ENCODE measurements at regions not wholly inside any gene's neighbourhood (a gene's known extent, or its start where the extent isn't known, plus 50 kb on each side); places are given as distances from the start of the nearest gene placed in this dataset.

DNA sequence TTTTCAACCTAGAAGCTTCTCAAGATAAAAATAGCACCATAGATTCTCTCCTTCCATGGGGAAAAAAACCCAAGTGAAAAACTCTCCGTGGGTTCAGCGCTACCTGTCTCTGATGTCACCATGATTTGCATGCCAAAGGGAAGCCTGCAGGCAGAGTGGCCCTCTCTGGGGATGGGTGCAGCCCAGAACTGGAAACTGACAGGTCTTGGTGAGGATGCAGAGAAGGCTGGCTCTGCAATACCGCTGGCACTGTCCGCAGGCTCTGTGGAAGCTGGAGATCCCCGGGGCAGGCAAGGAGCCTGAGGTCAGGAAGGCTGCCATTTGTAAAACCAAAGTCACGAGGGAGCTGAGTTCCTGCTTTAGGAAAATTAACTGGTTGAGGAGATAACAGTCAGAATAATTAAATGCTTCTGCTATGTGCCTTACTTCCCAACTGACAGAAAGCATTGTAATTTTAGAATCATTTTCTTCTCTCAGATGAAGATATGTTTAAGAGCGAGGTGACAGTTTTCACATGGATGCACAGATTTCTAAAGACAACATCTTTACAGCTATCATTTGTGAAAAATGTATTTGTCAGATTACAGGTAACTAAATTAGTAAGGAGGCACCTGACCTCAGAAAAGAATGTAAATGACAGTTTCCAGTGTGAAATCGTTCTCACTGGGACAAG lies 731.5 kb upstream of the FZD8 start:
- DNase-seq (ENCODE audit: low spot score) = no peak

- no peak for DNase-seq (ENCODE audit: low spot score)
These were observed 725.3 kb upstream of the FZD8 start for GRCh38 chr10:36367362-36367761.

- no peak for DNase-seq (ENCODE audit: low spot score)
These were observed 724.7 kb upstream of the FZD8 start for GRCh38 chr10:36366843-36367242.

DNA sequence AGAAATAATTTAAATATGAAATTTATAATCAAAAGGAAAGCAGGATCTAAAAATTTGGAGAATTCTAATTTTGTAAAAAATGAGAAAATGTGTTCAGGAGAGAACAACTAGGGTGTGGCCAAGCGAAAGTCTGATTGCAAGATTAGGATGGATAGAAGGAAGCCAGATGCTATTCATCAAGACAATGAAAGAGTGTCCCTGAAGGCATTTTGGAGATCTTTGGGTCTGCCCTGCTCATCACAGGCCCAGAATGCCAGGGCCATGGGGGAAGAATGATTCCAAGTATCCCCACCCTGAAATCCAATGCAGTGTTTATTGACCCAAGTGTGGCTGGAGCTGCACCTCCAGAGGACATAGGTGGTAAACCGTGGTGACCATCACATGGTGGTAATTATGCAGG lies 724.0 kb upstream of the FZD8 start:
- DNase-seq (ENCODE audit: low spot score) = no peak

DNA sequence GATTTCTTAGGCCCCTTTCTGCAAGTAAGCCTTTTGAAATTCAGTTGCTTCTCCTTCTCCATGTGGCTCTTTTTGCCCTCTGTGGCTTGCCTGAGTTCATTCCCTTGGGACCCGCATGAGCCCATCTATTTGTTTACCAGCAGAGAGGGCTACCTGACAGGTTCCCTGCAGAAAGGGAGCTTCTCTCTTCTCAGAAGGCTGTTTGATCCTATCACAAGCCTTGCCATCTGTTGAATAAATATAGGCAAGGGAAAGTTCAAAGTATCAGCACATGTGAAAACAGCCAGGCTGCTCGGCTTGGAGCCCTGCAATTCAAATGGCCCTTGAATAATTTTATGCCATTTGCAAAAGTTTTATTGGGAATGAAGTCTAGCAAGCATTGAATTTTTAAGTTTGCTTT lies 720.2 kb upstream of the FZD8 start:
- DNase-seq (ENCODE audit: low spot score) = no peak

GRCh38 chr10:36358736-36359135 lies 716.6 kb upstream of the FZD8 start:
- no peak for DNase-seq (ENCODE audit: low spot score)

DNA sequence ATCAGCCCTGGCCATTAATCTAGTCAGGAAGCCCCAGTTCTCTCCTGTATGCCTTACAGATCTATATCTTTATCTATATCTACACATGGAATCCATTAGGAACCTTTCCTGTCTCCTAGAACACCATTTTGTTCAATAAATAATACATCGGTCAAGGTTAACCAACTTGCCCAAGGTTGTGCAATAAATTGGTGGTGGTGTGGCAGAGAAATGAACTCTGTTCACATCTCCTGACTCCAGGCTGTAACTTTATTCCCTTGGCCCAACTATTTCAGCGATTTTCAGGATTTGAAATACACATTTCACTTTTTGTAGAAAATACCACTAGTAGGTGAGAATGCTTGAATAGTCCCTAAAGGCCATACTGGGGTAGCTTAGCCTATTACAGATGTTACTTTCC lies 712.5 kb upstream of the FZD8 start:
- no peak for DNase-seq (ENCODE audit: low spot score)

DNA sequence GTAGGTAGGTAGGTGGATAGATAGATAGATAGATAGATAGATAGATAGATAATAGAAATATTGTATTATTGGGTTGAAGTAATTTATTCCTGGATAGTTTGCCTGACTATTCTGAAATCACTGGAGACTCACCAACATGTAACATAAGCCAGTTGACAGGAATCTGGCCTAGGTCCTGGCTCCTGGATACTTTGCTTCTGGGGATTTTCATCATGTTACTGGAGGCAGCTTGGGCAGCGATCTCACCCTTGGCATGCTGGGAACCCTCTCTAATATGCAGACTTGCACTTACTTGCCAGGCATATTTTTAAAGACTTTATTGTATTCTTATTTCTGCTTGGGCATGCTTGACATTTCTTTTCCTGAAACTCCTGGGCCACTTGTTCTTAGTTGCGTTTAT lies 709.1 kb upstream of the FZD8 start:
- no peak for DNase-seq (ENCODE audit: low spot score)

DNA sequence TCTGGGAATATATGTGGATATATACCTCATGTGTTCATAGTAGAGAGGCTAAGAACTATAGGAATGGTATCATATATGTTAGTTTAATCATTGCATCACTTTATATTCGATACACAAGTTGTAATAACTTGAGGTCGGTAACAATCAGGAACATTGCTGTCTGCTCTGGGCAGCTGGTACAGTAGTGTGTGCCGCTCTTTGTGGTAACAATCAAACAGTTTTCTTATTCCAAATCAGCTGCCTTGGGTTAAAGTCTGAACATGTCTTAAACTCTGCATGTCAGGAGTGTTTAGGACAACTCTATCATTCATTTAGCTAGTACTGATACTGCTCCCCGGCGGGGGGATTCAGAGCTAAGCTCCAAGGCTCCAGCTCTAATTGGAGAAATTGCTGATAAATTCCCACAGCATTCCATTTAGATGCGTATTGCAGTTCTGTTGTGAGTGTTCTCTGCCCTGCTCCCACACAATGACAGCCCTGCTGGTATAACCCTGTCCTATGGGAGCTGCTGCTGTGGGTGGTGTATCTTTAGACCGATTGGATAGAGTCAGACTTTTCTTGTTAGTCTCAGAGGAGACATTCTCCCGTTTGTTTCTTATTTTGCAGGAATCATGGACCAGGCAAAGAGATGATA lies 707.5 kb upstream of the FZD8 start:
- no peak for DNase-seq (ENCODE audit: low spot score)

GRCh38 chr10:36345807-36346206 lies 703.7 kb upstream of the FZD8 start:
- DNase-seq (ENCODE audit: low spot score) = no peak

DNA sequence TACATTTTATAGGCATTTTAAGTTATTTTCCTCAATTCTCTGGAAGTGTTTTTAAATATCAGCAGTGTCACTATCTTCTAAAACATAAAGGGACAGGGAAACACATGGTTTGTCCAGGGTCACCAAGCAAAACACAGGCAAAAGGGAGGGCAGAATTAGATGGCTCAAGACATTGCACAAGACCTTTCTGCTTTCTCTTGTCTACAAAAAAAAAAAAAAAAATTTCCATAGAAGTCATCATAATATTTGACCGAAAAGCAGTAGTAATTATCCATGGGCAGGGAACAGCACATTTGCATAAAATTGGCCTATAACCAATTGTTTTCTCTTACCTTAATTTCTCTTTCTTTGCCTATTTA lies 703.1 kb upstream of the FZD8 start:
- no peak for DNase-seq (ENCODE audit: low spot score)

GRCh38 chr10:36344240-36345174 lies 702.4 kb upstream of the FZD8 start:
- DNase-seq (ENCODE audit: low spot score) = no peak

DNA sequence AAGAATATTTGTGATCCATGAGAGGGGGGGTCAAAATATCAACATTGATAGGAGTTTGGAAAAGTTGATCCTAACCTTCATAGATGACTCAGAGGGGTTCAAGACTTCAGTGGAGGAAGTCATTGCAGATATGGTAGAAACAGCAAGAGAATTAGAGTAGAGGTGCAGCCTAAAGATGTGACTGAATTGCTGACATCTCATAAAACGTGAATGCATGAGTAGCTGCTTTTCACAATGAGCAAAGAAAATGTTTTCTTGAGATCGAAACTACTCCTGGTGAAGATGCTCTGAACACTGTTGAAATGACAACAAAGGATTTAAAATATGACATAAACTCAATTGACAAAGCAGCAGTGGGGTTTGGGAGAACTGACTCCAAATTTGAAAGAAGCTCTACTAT lies 700.7 kb upstream of the FZD8 start:
- DNase-seq (ENCODE audit: low spot score) = no peak

- DNase-seq (ENCODE audit: low spot score) = no peak
These were observed 699.4 kb upstream of the FZD8 start for GRCh38 chr10:36341471-36341870.

- DNase-seq (ENCODE audit: low spot score) = no peak
These were observed 694.2 kb upstream of the FZD8 start for GRCh38 chr10:36336315-36336714.

- DNase-seq (ENCODE audit: low spot score) = no peak
These were observed 691.4 kb upstream of the FZD8 start for GRCh38 chr10:36333446-36333845.

GRCh38 chr10:36332926-36333325 lies 690.8 kb upstream of the FZD8 start:
- no peak for DNase-seq (ENCODE audit: low spot score)

- no peak for DNase-seq (ENCODE audit: low spot score)
These were observed 689.0 kb upstream of the FZD8 start for GRCh38 chr10:36331121-36331520.

- no peak for DNase-seq (ENCODE audit: low spot score)
These were observed 683.7 kb upstream of the FZD8 start for GRCh38 chr10:36325815-36326214.

DNA sequence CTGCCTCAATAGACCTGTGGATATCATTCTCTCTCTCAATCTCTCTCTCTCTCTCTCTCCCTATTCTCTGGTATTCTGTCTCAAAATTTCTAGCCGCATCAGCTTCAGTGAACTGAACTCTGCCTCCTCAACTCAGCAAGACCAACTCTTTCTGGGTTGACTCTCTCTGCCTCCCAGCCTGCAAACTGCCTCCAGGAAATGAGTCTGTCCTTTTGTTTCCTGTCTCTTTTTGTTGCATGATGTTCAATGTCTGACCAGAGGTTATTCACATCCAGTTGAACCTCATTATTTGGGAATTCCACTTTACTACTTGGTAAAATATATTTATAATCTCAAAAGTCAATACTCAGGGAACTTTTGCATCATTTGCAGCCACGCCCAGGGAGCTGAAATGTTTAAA lies 682.7 kb upstream of the FZD8 start:
- no peak for DNase-seq (ENCODE audit: low spot score)

DNA sequence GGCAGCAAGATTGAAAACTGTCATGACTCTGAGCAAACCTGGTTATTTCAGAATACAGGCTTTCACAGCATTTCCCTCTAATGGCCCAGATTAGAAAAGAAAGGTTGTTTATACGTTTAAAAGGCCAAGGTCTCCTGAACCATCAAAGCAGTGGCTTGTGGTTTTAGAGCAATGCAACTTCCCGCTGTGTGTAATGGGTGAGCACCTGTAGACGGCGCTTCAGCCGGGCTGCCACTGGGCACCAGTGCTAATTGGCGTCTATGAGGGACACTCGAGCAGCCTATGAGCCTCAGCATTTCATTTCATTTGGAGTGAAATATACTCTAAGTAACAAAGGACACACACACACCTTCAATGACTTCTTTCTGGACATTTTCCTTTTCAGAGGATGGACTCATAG lies 671.0 kb upstream of the FZD8 start:
- DNase-seq (ENCODE audit: low spot score) = no peak

DNA sequence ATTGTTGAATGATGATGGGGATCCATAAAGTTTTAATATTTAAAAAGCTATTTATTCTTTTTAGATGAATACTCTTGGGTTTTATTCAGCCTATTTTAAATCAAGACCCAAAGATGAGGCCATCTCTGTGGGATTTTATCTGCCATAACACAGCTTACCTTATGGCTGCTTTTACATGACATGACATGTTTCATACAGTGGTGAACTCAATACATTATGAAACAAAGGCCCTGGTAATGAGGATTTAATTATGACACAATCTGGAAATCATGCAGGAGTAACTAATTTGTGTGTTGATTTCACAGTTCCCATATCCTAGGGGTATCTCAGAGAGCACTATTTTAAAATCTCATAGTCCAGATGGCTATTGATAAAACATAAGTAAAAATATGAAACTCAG lies 661.8 kb upstream of the FZD8 start:
- DNase-seq (ENCODE audit: low spot score) = no peak

DNA sequence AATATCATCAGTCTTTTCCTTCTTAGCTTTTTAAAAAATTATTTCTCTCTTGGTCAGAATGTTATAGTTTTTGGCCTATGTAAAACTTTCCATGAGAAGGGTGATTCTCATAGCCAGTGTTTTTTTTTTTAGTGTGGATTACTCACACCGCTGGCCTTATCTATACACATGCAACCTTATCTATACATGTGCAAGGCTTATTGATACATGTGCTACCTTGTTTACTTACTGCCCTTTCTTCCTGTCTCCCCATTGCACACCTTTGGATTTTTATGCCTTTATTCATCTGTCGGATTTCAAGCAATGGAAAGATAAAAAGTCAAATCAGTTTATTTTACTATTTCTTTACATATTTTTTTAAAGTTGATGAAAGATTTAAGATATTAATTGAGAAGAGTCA lies 660.0 kb upstream of the FZD8 start:
- DNase-seq (ENCODE audit: low spot score) = no peak
